HG03064 (cell line): ENCODE measurements at regions not wholly inside any gene's neighbourhood (a gene's known extent, or its start where the extent isn't known, plus 50 kb on each side); places are given as distances from the start of the nearest gene placed in this dataset.
"Not testable (repeated sequence)": the region's sequence is repeated elsewhere in the genome, so short reads cannot be mapped to it uniquely, and the experiment has no call there.

Experiments
- ATAC-seq: cut with Tn5 transposase; IDR thresholded peaks from one replicate; pipeline ENCODE4 v1.9.1; 2021; ENCODE audit warnings: low read depth; ENCODE audit not compliant: unreplicated experiment

GRCh38 chr6:919500-919899, 226.6 kb upstream of the EXOC2 start:
- ATAC-seq, result no peak

DNA sequence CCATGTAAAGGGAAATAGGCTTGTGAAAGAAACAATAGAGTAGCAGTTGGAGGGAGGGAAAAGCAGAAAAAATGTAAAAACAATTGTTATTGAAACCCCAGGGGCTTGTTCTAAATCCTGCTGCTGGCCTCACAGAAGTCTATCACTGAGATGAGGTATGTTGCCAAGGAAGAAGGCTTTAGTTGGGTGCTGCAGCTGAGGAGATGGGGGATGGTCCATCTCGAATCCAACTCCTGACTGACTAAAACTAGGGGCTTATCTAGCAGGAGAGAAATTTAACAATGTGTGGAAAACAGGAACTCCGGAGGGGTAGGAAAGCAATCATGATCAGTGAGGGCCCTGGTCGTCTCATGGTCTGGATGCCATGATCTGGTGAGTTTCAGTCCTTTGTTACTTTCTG, 225.0 kb upstream of the EXOC2 start:
- ATAC-seq, result no peak

DNA sequence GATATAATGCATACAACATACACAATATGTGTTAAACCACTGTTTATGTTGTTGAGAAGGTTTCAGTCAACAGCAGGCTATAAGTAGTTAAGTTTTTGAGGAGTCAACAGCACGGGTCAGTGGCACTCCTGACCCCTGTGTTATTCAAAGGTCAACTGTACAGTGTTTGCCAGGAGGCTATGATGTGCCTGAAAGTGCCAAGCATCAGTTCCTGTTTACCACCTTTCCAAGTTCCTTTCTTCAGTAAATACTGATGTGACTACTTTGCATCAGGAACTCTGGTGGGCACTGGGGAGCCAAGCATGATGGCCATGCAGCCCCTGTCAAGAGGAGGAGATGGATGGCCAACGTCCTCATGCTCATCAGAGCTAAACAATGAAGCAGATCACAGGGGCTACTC, 224.4 kb upstream of the EXOC2 start:
- ATAC-seq, result no peak

DNA sequence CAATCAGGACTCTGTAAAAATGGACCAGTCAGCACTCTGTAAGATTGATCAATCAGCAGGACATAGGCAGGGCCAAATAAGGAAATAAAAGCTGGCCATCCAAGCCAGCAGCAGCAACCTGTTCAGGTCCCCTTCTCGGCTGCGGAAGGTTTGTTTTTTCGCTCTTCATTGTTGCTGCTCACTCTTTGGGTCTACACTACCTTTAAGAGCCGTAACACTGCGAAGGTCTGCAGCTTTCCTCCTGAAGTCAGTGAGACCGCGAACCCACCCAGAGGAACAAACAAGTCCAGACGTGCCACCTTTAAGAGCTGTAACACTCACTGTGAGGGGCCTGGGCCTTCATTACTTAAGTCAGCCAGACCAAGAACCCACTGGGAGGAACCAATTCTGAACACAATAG, 223.2 kb upstream of the EXOC2 start:
- no peak for ATAC-seq

DNA sequence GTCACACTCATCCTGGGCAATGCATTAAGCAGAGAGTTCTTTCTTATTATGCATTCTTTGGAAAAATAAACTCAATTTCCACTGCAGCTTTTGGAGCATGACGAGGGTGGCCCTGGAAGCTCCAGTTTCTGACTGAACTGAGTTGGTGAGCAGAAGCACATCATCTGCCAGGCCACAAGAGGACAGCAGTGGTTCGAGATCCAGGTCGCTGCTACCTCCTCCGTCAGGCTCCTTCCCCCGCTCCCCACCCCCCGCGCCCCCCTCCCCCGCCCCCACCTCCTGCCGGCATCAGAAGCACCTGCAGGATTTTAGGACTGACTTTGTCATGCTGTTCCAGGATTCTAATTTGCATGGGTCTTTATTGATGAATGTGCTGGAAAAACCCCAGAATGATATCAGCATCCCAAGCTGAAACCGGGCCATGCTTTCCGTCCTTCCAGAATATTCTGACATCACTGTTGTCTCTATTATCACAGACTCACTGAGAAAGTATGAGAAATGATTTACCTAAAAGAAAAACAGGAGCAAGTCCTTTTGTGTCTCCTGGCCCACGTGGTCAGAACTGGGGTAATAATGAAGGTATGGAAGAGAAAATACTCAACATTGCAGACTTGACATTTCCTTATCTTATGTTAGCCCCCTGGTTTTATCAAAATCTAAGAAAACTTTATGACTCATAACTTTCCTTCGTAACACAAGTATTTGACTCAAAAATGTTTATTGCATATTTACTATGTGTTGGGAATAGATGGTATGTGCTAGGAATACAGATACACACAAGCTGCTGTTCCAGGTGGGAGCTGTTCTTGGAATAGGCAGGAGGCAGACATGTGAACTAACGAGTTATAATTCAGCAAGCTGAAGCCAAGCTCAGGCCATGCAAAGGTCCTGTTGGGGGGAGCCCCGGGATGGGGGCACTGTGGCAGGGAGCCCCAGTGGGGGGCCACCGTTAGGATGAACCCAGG, 220.2 kb upstream of the EXOC2 start:
- no peak for ATAC-seq

DNA sequence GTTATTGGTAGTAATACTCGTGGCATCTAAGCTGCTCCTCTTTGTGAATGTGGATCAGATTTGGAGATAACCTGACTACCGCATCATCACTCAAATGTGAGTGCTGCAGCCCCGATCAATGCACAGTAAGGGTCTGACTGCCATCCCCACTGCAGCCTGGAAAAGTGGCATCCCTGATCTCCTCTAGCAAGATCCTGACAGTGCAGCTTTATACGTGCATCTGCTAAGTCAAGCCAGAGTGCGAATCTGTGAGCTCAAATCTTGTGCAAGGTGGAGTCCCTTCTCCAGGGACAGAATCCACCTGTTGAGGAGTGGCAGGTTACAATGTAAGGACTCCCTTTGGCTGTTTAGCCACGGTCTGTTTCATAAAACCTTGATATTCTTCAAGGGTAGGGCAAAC, 215.0 kb upstream of the EXOC2 start:
- no peak for ATAC-seq

- no peak for ATAC-seq
Measured at GRCh38 chr6:906920-907319, 214.0 kb upstream of the EXOC2 start.

GRCh38 chr6:905556-905955, 212.6 kb upstream of the EXOC2 start:
- no peak for ATAC-seq

DNA sequence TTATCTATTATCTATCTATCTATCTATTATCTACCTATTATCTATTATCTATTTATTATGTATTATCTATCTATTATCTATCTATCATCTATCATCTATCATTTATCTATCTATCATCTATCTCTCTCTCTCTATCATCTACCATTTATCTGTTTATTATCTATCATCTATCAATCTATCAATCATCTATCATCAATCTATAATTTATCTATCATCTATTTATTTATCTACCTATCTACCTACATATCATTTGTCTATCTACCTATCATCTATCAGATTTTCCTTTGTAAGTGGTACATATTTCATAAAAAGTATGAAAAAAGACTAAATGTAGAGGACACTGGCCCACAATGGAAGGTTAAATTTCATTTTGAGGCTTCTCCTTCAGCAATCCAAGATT, 212.1 kb upstream of the EXOC2 start:
- ATAC-seq, result no peak

GRCh38 chr6:903761-904160, 210.8 kb upstream of the EXOC2 start:
- ATAC-seq, result no peak

GRCh38 chr6:901696-902460, 208.9 kb upstream of the EXOC2 start:
- no peak for ATAC-seq

GRCh38 chr6:900716-901605, 208.0 kb upstream of the EXOC2 start:
- ATAC-seq, result no peak

DNA sequence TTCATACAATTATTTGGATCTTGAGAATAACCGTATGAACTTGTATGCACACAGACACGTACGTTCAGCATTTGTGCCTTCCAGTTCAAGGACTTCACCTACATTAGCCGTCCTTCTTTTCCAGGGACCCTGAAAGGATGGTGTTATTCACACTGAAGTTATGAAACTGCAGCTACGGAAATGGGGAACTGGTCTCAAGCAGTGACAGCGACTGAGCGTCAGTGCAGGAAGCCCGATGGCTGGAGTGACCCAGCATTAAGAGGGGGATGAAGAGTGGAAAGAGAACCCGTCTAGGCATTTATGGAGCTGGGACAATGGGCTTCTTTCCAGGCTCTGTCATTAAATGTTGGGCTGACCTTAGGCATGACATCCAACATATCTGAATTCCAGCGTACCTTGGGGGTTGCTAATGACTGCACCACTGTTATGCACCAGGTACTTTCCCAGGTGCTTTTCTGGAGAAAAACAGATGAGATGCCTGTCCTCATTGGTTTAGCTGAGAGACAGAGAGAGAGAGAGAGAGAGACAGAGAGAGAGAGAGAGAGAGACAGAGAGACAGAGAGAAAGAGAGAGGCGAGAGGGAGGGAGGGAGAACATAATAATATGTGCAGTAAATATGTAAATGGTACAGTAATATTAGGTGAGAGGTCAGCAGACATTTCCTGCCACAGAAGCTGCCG, 204.7 kb upstream of the EXOC2 start:
- ATAC-seq, result no peak

- ATAC-seq, result no peak
Measured at GRCh38 chr6:894274-894673, 201.3 kb upstream of the EXOC2 start.

DNA sequence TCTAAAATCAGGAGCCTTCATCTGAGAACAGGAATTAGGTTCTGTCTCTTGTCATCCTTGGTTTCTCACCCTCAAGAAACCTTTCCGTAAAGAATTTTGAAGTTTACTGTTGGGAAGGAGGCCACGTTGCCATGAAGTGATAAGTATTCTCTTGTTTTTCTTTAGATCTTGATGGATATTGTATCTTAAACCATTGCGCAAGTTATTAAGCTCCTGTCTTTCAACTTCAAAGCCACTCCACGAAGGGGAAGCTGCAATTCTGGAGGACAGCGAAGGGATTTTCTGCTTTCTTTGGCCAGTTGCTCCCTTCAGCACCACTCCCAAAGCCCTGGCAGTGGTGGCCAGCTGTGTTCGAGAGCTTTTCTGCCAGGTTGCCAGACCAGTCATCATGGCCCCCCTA, 198.1 kb upstream of the EXOC2 start:
- ATAC-seq, result no peak

DNA sequence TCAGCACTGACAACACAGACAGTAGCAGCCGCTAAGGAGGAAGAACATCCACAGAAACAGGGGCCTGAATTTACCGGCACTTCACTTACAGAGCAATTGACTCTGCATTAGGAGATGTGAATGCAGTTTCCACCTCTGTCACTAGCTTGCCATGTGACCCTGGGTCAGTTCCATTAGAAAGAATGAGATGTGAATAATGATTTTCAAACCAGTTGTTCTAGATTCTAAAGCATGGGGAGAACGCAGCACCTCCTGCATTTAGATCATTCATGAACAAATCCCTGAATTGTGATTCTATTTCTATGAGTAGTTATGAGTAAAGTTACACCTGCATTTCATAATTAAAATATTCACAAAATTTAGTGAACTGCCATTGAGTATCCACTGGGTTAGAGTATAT, 197.3 kb upstream of the EXOC2 start:
- no peak for ATAC-seq

- ATAC-seq, result no peak
Measured at GRCh38 chr6:887583-888235, 194.8 kb upstream of the EXOC2 start.

GRCh38 chr6:886116-886515, 193.2 kb upstream of the EXOC2 start:
- ATAC-seq, result not testable (repeated sequence)

GRCh38 chr6:885051-885590, 192.2 kb upstream of the EXOC2 start:
- ATAC-seq, result no peak
